HL-60 (cell line): ENCODE measurements at regions not wholly inside any gene's neighbourhood (a gene's known extent, or its start where the extent isn't known, plus 50 kb on each side); places are given as distances from the start of the nearest gene placed in this dataset.

Experiments used
- DNase-seq, 2 experiments: peaks; one replicate each; pipeline ENCODE4 v3.0.0-alpha.2; 2010 to 2020; ENCODE audit warnings: low read depth in 1 of 2, low spot score in 1 of 2
- H3K27ac ChIP-seq: fragments of 250-450 bp; sonication (Bioruptor Pico); replicated peaks from 2 replicates; pipeline ENCODE4 v1.5.1; 2020; ENCODE audit warnings: mild to moderate bottlenecking, moderate library complexity
- H3K27me3 ChIP-seq: fragments of 250-450 bp; sonication (Bioruptor Pico); 2 replicates; pipeline ENCODE4 v1.5.1; 2021; ENCODE audit warnings: mild to moderate bottlenecking, moderate library complexity; ENCODE audit not compliant: insufficient read depth, poor library complexity, severe bottlenecking
- H3K4me3 ChIP-seq: replicated peaks from 2 replicates; pipeline ENCODE4 v1.5.1; 2011; ENCODE audit warnings: mild to moderate bottlenecking, control low read depth, low read length; ENCODE audit not compliant: insufficient read depth
- GABPA ChIP-seq: IDR thresholded peaks from 2 replicates; pipeline ENCODE4 v1.6.1; 2012; ENCODE audit warnings: low read depth
- POLR2AphosphoS5 ChIP-seq: IDR thresholded peaks from 2 replicates; pipeline ENCODE4 v1.6.1; 2012; ENCODE audit warnings: low read depth
- SPI1 ChIP-seq: IDR thresholded peaks from 2 replicates; pipeline ENCODE4 v1.6.1; 2012; ENCODE audit warnings: low read depth, mild to moderate bottlenecking, borderline replicate concordance
- TF ChIP-seq, protein P1 (sequence below): IDR thresholded peaks from one replicate; pipeline ENCODE4 v1.5.1; 2011; ENCODE audit warnings: low read length, control low read depth, inconsistent platforms; ENCODE audit not compliant: insufficient read depth
- TF ChIP-seq, protein P2 (sequence below): IDR thresholded peaks from 2 replicates; pipeline ENCODE4 v1.6.1; 2012; ENCODE audit warnings: low read depth; ENCODE audit not compliant: insufficient replicate concordance

DNA sequence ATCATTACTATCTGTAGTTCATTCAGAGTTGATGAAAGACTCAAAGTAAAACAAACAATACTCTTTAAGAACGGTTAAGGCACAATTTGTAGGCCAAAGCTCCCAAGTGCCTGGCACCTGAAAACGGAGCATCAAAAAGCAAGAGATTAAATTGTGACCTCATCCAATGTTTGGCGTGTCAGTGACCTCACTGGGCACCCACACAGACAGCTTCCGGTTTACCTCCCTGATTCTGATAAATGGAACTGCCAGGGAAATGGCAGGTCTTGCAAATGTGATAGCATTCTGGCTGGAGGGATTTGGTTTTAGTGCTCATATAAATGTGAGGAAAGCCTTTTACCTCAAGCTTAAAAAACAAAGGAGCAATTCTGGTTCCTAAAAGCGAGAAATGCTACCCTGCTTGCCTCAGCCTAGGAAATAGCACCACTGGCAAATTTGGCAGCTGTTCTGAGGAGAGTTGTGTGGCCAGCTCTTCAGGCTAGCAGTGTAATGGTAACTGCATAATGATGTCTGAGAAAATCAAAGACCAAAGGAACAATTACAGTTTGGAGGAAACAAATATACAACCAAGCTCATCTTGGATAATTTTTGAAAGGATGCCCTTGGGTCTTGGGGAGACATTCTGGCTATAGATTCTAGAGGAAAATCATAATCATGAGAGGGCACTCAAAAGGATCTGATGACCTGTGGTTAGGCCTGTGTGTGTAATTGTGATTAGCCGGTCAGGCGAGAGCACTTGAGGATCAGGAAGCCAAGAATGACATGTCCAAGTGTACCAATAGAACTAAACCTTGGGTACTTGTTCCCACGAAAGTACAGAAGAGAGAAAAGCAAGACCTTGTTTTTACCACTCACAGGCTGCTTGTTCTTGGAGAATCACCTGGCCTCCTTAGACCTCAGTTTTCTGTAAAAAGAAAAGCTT lies 174.3 kb downstream of the TFAP2B start:
- no peak for DNase-seq
- TF ChIP-seq, protein P1, sequence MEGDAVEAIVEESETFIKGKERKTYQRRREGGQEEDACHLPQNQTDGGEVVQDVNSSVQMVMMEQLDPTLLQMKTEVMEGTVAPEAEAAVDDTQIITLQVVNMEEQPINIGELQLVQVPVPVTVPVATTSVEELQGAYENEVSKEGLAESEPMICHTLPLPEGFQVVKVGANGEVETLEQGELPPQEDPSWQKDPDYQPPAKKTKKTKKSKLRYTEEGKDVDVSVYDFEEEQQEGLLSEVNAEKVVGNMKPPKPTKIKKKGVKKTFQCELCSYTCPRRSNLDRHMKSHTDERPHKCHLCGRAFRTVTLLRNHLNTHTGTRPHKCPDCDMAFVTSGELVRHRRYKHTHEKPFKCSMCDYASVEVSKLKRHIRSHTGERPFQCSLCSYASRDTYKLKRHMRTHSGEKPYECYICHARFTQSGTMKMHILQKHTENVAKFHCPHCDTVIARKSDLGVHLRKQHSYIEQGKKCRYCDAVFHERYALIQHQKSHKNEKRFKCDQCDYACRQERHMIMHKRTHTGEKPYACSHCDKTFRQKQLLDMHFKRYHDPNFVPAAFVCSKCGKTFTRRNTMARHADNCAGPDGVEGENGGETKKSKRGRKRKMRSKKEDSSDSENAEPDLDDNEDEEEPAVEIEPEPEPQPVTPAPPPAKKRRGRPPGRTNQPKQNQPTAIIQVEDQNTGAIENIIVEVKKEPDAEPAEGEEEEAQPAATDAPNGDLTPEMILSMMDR: no peak
- TF ChIP-seq, protein P2, sequence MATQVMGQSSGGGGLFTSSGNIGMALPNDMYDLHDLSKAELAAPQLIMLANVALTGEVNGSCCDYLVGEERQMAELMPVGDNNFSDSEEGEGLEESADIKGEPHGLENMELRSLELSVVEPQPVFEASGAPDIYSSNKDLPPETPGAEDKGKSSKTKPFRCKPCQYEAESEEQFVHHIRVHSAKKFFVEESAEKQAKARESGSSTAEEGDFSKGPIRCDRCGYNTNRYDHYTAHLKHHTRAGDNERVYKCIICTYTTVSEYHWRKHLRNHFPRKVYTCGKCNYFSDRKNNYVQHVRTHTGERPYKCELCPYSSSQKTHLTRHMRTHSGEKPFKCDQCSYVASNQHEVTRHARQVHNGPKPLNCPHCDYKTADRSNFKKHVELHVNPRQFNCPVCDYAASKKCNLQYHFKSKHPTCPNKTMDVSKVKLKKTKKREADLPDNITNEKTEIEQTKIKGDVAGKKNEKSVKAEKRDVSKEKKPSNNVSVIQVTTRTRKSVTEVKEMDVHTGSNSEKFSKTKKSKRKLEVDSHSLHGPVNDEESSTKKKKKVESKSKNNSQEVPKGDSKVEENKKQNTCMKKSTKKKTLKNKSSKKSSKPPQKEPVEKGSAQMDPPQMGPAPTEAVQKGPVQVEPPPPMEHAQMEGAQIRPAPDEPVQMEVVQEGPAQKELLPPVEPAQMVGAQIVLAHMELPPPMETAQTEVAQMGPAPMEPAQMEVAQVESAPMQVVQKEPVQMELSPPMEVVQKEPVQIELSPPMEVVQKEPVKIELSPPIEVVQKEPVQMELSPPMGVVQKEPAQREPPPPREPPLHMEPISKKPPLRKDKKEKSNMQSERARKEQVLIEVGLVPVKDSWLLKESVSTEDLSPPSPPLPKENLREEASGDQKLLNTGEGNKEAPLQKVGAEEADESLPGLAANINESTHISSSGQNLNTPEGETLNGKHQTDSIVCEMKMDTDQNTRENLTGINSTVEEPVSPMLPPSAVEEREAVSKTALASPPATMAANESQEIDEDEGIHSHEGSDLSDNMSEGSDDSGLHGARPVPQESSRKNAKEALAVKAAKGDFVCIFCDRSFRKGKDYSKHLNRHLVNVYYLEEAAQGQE: no peak
- no peak for TF ChIP-seq GABPA
- TF ChIP-seq SPI1: no peak
- no peak for TF ChIP-seq POLR2AphosphoS5
- H3K27me3 ChIP-seq: no peaks in the 10 kb centered on the region
- no peak overlapping the region for H3K4me3 ChIP-seq
- no peak overlapping the region for H3K27ac ChIP-seq

DNA sequence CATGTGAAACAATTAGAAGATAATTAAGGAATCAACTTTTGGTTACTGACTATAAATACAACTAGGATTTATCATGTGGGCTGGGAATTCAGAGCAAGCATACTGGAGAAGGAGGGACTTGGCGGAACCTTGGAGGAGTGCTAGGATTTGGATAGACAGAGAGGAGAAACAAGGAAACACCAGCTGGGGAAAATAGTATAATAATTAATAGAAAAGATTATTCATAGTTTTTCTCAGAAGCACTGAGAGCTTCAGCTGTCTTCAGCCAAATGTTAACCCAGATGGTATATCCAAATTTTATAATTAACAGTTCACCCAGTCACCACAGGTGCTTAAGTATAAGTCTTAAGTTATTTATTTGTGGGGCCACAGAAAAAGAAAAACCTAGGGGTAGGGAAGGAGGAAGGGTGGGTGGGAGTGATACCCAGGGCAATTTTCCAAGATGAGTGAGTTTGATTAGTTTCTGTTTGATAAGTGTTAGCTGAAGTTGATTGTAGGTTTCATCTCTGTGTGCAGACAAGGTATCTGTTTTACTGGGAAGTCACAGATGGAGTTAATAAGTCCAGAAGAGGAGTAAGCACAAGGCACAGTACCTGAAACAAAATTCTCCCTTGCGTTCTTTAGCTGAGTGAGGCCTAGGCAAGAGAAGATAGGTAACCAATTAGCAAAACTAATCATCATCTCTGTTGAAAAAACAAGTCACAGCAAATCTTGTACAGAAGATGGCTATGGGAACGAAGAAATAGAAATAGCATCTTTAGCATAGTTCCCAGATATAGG lies 175.5 kb downstream of the TFAP2B start:
- no peak for DNase-seq
- Histone ChIP-seq H3K27me3 (no peaks in the 10 kb centered on the region), H3K27ac (no peak overlapping the region), H3K4me3 (no peak overlapping the region)
- TF ChIP-seq, protein P1: no peak
- no peak for TF ChIP-seq GABPA
- no peak for TF ChIP-seq POLR2AphosphoS5
- TF ChIP-seq, protein P2: no peak
- TF ChIP-seq SPI1: no peak

DNA sequence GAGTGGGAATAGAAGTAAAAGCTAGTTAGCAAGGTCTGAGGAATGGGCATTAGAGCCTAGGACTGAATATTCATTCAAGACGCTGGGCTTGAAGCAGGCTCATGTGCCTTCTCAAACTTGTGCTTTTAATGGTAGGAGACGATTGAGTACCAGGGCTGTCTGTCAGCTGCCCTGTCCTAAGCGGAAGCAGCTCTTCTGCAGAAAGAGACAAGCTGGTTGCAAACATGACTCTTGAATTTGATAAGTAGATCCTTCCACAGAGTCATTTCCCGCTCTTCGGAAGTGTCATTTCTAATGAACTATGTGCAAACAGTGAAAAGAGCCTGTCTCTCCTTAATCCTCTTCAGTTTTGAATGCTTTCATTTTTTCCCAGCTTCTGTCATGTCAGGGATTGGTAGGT lies 176.4 kb downstream of the TFAP2B start:
- Histone ChIP-seq H3K27ac (no peak overlapping the region), H3K4me3 (no peak overlapping the region), H3K27me3 (no peaks in the 10 kb centered on the region)
- TF ChIP-seq SPI1: no peak
- TF ChIP-seq GABPA: no peak
- no peak for TF ChIP-seq POLR2AphosphoS5
- TF ChIP-seq, protein P2: no peak
- TF ChIP-seq, protein P1: no peak
- no peak for DNase-seq
